Fibroblast of mammary gland (primary cell): ENCODE measurements at regions not wholly inside any gene's neighbourhood (a gene's known extent, or its start where the extent isn't known, plus 50 kb on each side); places are given as distances from the start of the nearest gene placed in this dataset.

ENCODE experiments used
- DNase-seq: peaks from one replicate; pipeline ENCODE4 v3.0.0-alpha.2; 2010; ENCODE audit warnings: low read depth
- H3K4me3 ChIP-seq: 2 replicates; pipeline ENCODE4 v1.5.1; 2011; ENCODE audit warnings: low read depth, mild to moderate bottlenecking, low read length, moderate library complexity; ENCODE audit not compliant: control insufficient read depth
- TF ChIP-seq, protein P1 (sequence below): conservative IDR thresholded peaks from 2 replicates; pipeline ENCODE4 v1.5.1; 2011; ENCODE audit warnings: low read depth, low read length, inconsistent platforms; ENCODE audit not compliant: control insufficient read depth, insufficient read depth

DNA sequence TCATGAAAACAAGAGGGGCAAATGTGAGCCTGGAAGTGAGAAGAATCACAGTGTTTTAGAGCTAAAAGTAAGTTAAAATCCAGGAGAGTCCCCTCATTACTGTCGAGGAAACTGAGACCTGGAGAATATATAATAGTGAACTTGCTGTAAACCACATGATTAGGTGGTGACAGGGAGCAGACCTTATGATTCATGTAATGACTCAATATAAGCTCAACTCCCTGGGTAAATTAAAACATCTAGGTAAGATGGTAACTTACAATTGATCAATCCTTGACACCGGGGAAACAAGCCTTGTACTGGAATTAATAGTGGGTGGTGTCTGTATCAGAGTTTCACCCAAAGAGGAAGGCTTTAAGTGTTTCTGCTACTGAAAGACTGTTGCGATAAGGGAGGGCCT, 269.3 kb downstream of the SNAPC1 start:
- TF ChIP-seq, protein P1, sequence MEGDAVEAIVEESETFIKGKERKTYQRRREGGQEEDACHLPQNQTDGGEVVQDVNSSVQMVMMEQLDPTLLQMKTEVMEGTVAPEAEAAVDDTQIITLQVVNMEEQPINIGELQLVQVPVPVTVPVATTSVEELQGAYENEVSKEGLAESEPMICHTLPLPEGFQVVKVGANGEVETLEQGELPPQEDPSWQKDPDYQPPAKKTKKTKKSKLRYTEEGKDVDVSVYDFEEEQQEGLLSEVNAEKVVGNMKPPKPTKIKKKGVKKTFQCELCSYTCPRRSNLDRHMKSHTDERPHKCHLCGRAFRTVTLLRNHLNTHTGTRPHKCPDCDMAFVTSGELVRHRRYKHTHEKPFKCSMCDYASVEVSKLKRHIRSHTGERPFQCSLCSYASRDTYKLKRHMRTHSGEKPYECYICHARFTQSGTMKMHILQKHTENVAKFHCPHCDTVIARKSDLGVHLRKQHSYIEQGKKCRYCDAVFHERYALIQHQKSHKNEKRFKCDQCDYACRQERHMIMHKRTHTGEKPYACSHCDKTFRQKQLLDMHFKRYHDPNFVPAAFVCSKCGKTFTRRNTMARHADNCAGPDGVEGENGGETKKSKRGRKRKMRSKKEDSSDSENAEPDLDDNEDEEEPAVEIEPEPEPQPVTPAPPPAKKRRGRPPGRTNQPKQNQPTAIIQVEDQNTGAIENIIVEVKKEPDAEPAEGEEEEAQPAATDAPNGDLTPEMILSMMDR, result no peak
- no peak overlapping the region for H3K4me3 ChIP-seq
- DNase-seq, result no peak

DNA sequence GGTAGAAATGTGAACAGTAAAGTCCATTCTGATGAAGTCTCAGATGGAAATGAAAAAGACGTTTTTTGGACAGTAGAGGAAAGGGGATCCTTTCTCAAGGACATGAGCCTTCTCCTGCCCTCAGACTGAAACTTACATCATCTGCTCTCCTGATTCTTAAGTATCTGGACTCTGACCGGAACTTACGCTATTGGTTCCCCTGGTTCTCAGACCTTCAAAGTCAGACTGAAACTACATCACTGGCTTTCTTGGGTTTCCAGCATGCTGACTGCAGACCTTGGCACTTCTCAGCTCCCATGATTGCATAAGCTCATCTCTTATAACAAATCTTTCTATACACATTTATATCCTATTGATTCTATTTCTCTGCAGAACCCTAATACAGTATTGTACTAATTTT, 291.0 kb downstream of the SNAPC1 start:
- H3K4me3 ChIP-seq, result no peak overlapping the region
- no peak for DNase-seq
- TF ChIP-seq, protein P1, result no peak

DNA sequence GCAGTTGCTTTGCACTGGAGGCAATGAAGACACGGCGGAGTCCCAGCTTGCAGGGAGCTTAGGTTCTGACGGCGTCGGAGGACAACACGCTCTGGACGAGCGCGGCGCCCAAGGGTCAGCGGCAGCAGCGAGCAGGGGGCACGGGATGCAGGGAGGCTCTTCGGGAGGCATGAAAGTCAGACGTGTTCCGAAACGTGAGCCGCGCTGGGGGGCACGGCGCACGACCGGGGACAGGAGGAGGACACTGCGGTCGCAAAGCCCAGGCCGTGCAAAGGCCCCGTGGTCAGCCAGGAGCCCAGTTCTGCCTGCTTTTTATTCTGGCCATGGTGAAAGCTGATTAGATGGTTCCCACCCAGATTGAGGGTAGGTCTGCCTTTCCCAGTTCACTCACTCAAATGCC, 294.6 kb downstream of the SNAPC1 start:
- DNase-seq, result no peak
- TF ChIP-seq, protein P1, result no peak
- no peak overlapping the region for H3K4me3 ChIP-seq

DNA sequence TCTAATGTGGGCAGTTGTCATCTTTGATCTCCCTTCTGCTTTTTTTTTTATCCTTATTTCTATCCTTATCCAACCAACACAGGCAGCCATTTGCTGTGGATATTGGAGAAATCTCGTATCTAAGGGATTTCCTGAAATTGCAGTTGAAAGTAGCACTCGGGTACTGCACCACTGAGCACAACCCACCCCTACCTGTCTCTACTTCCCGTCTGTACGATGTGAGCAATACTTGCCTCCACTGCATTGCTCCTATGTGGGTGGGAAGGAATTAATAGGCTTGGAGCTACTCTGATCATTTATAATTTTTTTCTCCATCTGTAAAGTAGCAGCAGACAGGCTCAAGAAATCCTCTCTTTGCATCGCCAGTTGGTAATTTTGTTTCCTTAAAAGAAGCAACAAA, 300.4 kb downstream of the SNAPC1 start:
- TF ChIP-seq, protein P1, result no peak
- no peak for DNase-seq
- no peak overlapping the region for H3K4me3 ChIP-seq

DNA sequence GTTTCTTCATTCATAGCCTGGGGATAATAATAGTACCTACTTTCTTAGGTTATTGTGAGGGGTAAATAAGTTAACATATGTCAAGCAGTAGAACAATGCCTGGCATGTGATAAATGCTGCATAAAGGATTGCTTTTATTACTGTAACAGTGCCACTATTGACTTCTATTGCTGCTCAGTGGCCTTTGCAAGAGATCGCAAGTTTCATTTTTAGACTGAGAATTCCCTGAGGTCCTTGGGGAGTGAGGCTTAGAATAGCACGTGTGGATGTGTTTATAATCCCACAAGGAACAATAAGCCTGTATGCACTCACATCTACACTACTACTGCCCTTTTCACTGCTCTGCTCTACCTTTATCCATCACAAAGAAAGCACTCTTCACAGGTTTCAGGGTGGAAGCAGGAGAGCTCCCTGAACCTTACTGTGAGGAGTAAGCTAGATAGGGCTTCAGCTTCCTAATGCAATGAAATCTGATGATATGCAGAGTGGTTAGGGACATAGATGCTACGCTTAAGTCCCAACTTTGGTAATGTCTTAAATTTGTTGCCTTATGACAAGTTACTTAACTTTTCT, 302.6 kb downstream of the SNAPC1 start:
- TF ChIP-seq, protein P1, result no peak
- DNase-seq, result no peak
- H3K4me3 ChIP-seq, result no peak overlapping the region

DNA sequence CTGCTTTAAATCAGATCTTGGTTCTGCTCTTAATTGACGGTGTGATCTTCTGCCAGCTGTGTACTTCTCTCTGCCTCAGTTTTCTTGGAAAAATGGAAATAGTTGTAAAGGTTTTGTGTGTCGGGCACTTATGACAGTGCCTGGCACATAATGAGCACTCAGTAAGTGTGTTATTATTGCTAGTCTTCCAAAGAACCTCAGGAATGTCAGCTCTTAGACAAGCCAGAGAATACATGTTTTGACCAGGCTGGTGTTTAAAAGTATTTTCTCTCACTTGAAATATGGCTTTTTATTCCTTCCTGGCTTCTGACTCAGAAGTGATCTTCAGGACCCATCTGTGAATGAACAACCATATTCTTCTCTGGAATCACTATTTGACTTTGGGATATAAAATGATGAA, 304.1 kb downstream of the SNAPC1 start:
- TF ChIP-seq, protein P1, result no peak
- H3K4me3 ChIP-seq, result no peak overlapping the region
- DNase-seq, result no peak

DNA sequence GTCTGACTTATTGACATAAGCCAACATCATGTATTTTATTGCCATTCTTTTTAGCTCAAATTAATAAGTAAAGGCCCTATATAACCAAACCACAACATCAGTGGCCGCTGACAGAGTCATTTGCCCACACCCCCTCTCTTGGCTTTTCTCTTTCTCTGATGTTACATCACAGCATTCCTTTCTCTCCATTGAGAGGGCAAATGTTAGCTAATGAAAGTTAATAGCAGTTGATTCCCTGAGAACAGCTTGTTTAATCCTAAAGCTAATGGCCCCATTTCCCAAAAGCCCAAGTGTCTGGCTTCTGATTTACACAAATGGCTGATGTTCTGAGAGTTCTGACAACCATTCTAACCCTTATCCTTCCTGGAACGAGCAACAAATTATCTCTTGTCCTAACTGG, 308.8 kb downstream of the SNAPC1 start:
- TF ChIP-seq, protein P1, result no peak
- no peak for DNase-seq
- no peak overlapping the region for H3K4me3 ChIP-seq
